ENCODE measurements at regions not wholly inside any gene's neighbourhood (a gene's known extent, or its start where the extent isn't known, plus 50 kb on each side); places are given as distances from the start of the nearest gene placed in this dataset.
A peak's percentile ranks its signal among the peaks of the same experiment; 100 is the strongest.

- DNase-seq, result no peak
- H3K36me3 ChIP-seq, result no peaks in the 10 kb centered on the region
- no peaks in the 10 kb centered on the region for H3K27me3 ChIP-seq (ENCODE audit: insufficient read depth, low read depth, severe bottlenecking)
- H3K4me3 ChIP-seq (ENCODE audit: low read depth, low read length), result no peak overlapping the region
- no peak overlapping the region for H3K27ac ChIP-seq
- no peaks in the 10 kb centered on the region for H3K9me3 ChIP-seq (ENCODE audit: severe bottlenecking)
- no peak for TF ChIP-seq CTCF (IDR thresholded peaks at IDR 0.05; ENCODE audit: low read depth, low read length)
Observed at GRCh38 chr13:47135800-47136503, 239.1 kb upstream of the HTR2A start.

GRCh38 chr13:47134939-47135489, 238.2 kb upstream of the HTR2A start:
- Histone ChIP-seq H3K4me3 (ENCODE audit: low read depth, low read length) (no peak overlapping the region), H3K27me3 (ENCODE audit: insufficient read depth, low read depth, severe bottlenecking) (no peaks in the 10 kb centered on the region), H3K36me3 (no peaks in the 10 kb centered on the region), H3K9me3 (ENCODE audit: severe bottlenecking) (no peaks in the 10 kb centered on the region), H3K27ac (no peak overlapping the region)
- TF ChIP-seq CTCF (IDR thresholded peaks at IDR 0.05; ENCODE audit: low read depth, low read length), result no peak
- DNase-seq, result no peak

GRCh38 chr13:47133011-47133445, 236.2 kb upstream of the HTR2A start:
- H3K27me3 ChIP-seq (ENCODE audit: insufficient read depth, low read depth, severe bottlenecking), result no peaks in the 10 kb centered on the region
- no peak for DNase-seq
- no peak overlapping the region for H3K4me3 ChIP-seq (ENCODE audit: low read depth, low read length)
- no peak overlapping the region for H3K27ac ChIP-seq
- TF ChIP-seq CTCF (IDR thresholded peaks at IDR 0.05; ENCODE audit: low read depth, low read length), result no peak
- no peaks in the 10 kb centered on the region for H3K36me3 ChIP-seq
- no peaks in the 10 kb centered on the region for H3K9me3 ChIP-seq (ENCODE audit: severe bottlenecking)

- no peaks in the 10 kb centered on the region for H3K9me3 ChIP-seq (ENCODE audit: severe bottlenecking)
- no peaks in the 10 kb centered on the region for H3K27me3 ChIP-seq (ENCODE audit: insufficient read depth, low read depth, severe bottlenecking)
Observed at GRCh38 chr13:47129461-47129860, 232.6 kb upstream of the HTR2A start.

GRCh38 chr13:47126432-47126831, 229.6 kb upstream of the HTR2A start:
- 0 out of 2 replicates have a peak, but pooled peaks have one; percentile 34 for TF ChIP-seq CTCF (IDR thresholded peaks at IDR 0.05; ENCODE audit: low read depth, low read length)
- Histone ChIP-seq H3K27ac (no peak overlapping the region), H3K9me3 (ENCODE audit: severe bottlenecking) (no peaks in the 10 kb centered on the region), H3K36me3 (no peaks in the 10 kb centered on the region), H3K4me3 (ENCODE audit: low read depth, low read length) (no peak overlapping the region), H3K27me3 (ENCODE audit: insufficient read depth, low read depth, severe bottlenecking) (no peaks in the 10 kb centered on the region)
- no peak for DNase-seq

More at GRCh38 chr13:47129461-47129860, 232.6 kb upstream of the HTR2A start:
- Histone ChIP-seq H3K4me3 (ENCODE audit: low read depth, low read length) (no peak overlapping the region), H3K27ac (no peak overlapping the region), H3K36me3 (no peaks in the 10 kb centered on the region)
- DNase-seq, result no peak
- no peak for TF ChIP-seq CTCF (IDR thresholded peaks at IDR 0.05; ENCODE audit: low read depth, low read length)

Data from WERI-Rb-1 (cell line).